ENCODE measurements at regions not wholly inside any gene's neighbourhood (a gene's known extent, or its start where the extent isn't known, plus 50 kb on each side); places are given as distances from the start of the nearest gene placed in this dataset.

DNA sequence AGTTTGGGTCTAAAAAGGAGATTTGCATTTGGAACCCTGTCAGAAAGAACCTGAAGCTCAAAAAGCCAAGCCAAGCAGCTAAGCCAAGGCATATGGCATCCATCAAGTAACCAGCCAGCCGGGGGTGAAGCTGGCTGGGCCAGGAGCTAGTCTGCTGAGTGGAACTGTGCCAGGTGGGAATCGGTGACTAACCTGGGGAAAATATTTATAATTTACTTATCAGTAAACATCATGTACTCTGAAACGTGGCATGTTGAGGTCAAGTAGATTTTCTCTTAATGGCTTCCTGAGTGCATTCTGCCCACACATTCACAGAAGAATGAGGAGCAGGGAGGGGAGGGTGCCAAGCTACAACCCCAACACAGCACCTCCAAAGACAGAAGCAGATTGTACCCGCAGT, 70.5 kb upstream of the SESN3 start:
- Mint-ChIP-seq H3K36me3 (no peaks in the 10 kb centered on the region), H3K4me1 (peaks cover 55% of the 10 kb centered on the region), H3K27ac (no peak overlapping the region), H3K27me3 (ENCODE audit: insufficient read depth, low read depth) (no peaks in the 10 kb centered on the region), H3K9me3 (no peaks in the 10 kb centered on the region), H3K4me3 (no peak overlapping the region)
- Histone ChIP-seq H3F3A (ENCODE audit: low read depth) (no peaks in the 10 kb centered on the region), H3K9me3 (ENCODE audit: low read depth) (no peaks in the 10 kb centered on the region), H3K27me3 (no peaks in the 10 kb centered on the region), H2AFZ (replicated peaks) (no peak overlapping the region), H3K36me3 (no peaks in the 10 kb centered on the region), H3K4me2 (no peak overlapping the region), H3K27ac (no peak overlapping the region), H3K79me2 (ENCODE audit: low read depth) (no peaks in the 10 kb centered on the region), H4K20me1 (ENCODE audit: low read depth) (no peaks in the 10 kb centered on the region), H3K9ac (no peak overlapping the region), H3K4me1 (peaks cover 34% of the 10 kb centered on the region), H3K4me3 (no peak overlapping the region)
- TF ChIP-seq CTCF (IDR thresholded peaks at IDR 0.05), result no peak
- no peak for TF ChIP-seq EZH2phosphoT487 (IDR thresholded peaks at IDR 0.05)
- no peak for TF ChIP-seq EZH2 (IDR thresholded peaks at IDR 0.05)
- DNase-seq (ENCODE audit: low spot score), result no peak

- Histone ChIP-seq H3K4me1 (peaks cover 38% of the 10 kb centered on the region), H3K4me2 (peak overlapping the region; percentile 12), H3F3A (ENCODE audit: low read depth) (no peaks in the 10 kb centered on the region), H3K36me3 (no peaks in the 10 kb centered on the region), H3K27ac (no peak overlapping the region), H3K9ac (no peak overlapping the region), H3K27me3 (no peaks in the 10 kb centered on the region), H4K20me1 (ENCODE audit: low read depth) (no peaks in the 10 kb centered on the region), H3K79me2 (ENCODE audit: low read depth) (no peaks in the 10 kb centered on the region), H3K9me3 (ENCODE audit: low read depth) (no peaks in the 10 kb centered on the region), H3K4me3 (no peak overlapping the region), H2AFZ (replicated peaks) (no peak overlapping the region)
- Mint-ChIP-seq H3K27me3 (ENCODE audit: insufficient read depth, low read depth) (no peaks in the 10 kb centered on the region), H3K4me1 (peaks cover 60% of the 10 kb centered on the region), H3K27ac (peak overlapping the region; percentile 76), H3K9me3 (no peaks in the 10 kb centered on the region), H3K4me3 (no peak overlapping the region), H3K36me3 (no peaks in the 10 kb centered on the region)
- DNase-seq (ENCODE audit: low spot score), result no peak
- no peak for TF ChIP-seq EZH2phosphoT487 (IDR thresholded peaks at IDR 0.05)
- TF ChIP-seq EZH2 (IDR thresholded peaks at IDR 0.05), result no peak
- TF ChIP-seq CTCF (IDR thresholded peaks at IDR 0.05), result no peak
These were observed 68.2 kb upstream of the SESN3 start for GRCh38 chr11:95299078-95299679.

DNA sequence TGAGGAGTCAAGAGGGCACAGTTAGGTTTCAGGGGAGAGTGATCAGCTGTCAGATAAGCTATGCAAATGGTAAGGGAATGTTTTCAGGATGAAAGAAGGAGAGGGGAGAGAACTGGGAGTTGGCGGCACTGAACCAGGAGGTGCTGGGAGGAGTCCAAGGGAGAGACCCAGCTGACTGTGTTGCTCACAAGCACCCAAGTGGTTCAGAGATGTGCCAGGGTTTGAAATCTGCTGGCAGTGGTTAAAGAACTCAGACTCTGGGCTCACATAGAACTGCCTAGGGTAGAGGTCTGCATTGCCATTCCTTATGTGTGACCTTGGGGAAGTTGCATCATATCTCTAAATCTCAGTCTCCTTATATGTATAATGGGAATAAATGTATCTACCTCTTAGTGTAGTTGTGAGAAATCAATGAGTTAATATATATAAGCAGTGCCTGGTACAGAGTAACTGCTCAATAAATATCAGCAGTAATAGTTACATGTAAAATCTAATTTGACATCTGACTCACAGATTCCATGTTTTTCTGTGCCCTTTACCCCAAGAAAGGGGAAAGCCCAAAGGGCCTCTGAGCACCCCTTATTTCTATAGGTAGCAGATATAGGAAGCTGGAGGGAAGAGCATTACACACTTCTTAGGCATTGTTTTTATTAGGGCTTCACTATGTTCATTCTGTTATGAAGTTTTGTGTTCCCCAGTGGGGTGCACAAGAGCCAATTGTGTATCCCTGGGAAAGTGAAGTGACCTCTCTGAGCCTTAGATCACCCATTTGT, 66.9 kb upstream of the SESN3 start:
- Mint-ChIP-seq H3K27me3 (ENCODE audit: insufficient read depth, low read depth) (peaks cover 1% of the 10 kb centered on the region), H3K36me3 (no peaks in the 10 kb centered on the region), H3K4me1 (peaks cover 67% of the 10 kb centered on the region), H3K4me3 (no peak overlapping the region), H3K9me3 (no peaks in the 10 kb centered on the region), H3K27ac (peak overlapping the region; percentile 38)
- H2AFZ ChIP-seq (replicated peaks), result no peak overlapping the region
- H3K36me3 ChIP-seq, result no peaks in the 10 kb centered on the region
- H3K4me3 ChIP-seq, result no peak overlapping the region
- H3F3A ChIP-seq (ENCODE audit: low read depth), result no peaks in the 10 kb centered on the region
- no peak for DNase-seq (ENCODE audit: low spot score)
- no peaks in the 10 kb centered on the region for H3K27me3 ChIP-seq
- no peak overlapping the region for H3K9ac ChIP-seq
- H3K4me2 ChIP-seq, result peak overlapping the region; percentile 12
- no peaks in the 10 kb centered on the region for H3K79me2 ChIP-seq (ENCODE audit: low read depth)
- H4K20me1 ChIP-seq (ENCODE audit: low read depth), result no peaks in the 10 kb centered on the region
- no peak overlapping the region for H3K27ac ChIP-seq
- H3K9me3 ChIP-seq (ENCODE audit: low read depth), result no peaks in the 10 kb centered on the region
- TF ChIP-seq CTCF (IDR thresholded peaks at IDR 0.05) (no peak), EZH2phosphoT487 (IDR thresholded peaks at IDR 0.05) (no peak), EZH2 (IDR thresholded peaks at IDR 0.05) (no peak)
- H3K4me1 ChIP-seq, result peaks cover 41% of the 10 kb centered on the region
